ENCODE measurements at regions not wholly inside any gene's neighbourhood (a gene's known extent, or its start where the extent isn't known, plus 50 kb on each side); places are given as distances from the start of the nearest gene placed in this dataset.

GRCh38 chr6:170187669-170188566 lies 103.0 kb downstream of the DLL1 start:
- no peak for TF ChIP-seq CTCF (IDR thresholded peaks at IDR 0.05)
- TF ChIP-seq POLR2A (IDR thresholded peaks at IDR 0.05), result no peak
